Keratinocyte (primary cell): ENCODE measurements at regions not wholly inside any gene's neighbourhood (a gene's known extent, or its start where the extent isn't known, plus 50 kb on each side); places are given as distances from the start of the nearest gene placed in this dataset.

ENCODE experiments used
- EZH2 ChIP-seq: IDR thresholded peaks from one replicate; pipeline ENCODE4 v1.6.1; 2012; ENCODE audit warnings: inconsistent platforms, mild to moderate bottlenecking, low read length, moderate library complexity
- TF ChIP-seq, protein P1 (sequence below), 3 experiments: IDR thresholded peaks in 1 of 3; conservative IDR thresholded peaks in 1 of 3; optimal IDR thresholded peaks in 1 of 3; 2 replicates in 2 of 3; 3 replicates in 1 of 3; pipeline versions ENCODE3 to v1.5.1; 2011; ENCODE audit warnings: low read length in 3 of 3, mild to moderate bottlenecking in 3 of 3, moderate library complexity in 2 of 3, control low read depth in 1 of 3, inconsistent platforms in 1 of 3; ENCODE audit not compliant: insufficient read depth in 2 of 3; ENCODE audit errors: extremely low read depth in 1 of 3

GRCh38 chr7:67621704-67622103 is 625.1 kb downstream of the TYW1 start:
- TF ChIP-seq, protein P1, sequence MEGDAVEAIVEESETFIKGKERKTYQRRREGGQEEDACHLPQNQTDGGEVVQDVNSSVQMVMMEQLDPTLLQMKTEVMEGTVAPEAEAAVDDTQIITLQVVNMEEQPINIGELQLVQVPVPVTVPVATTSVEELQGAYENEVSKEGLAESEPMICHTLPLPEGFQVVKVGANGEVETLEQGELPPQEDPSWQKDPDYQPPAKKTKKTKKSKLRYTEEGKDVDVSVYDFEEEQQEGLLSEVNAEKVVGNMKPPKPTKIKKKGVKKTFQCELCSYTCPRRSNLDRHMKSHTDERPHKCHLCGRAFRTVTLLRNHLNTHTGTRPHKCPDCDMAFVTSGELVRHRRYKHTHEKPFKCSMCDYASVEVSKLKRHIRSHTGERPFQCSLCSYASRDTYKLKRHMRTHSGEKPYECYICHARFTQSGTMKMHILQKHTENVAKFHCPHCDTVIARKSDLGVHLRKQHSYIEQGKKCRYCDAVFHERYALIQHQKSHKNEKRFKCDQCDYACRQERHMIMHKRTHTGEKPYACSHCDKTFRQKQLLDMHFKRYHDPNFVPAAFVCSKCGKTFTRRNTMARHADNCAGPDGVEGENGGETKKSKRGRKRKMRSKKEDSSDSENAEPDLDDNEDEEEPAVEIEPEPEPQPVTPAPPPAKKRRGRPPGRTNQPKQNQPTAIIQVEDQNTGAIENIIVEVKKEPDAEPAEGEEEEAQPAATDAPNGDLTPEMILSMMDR (optimal IDR thresholded peaks at IDR 0.05 in 1 of 3, IDR thresholded peaks at IDR 0.05 in 1 of 3, conservative IDR thresholded peaks at IDR 0.05 in 1 of 3; ENCODE audit: extremely low read depth in 1 of 3, insufficient read depth in 2 of 3, low read length in 3 of 3), result no peak
- TF ChIP-seq EZH2, result no peak
